Renal cortical epithelial cell (primary cell): ENCODE measurements at regions not wholly inside any gene's neighbourhood (a gene's known extent, or its start where the extent isn't known, plus 50 kb on each side); places are given as distances from the start of the nearest gene placed in this dataset.
"Not testable (repeated sequence)": the region's sequence is repeated elsewhere in the genome, so short reads cannot be mapped to it uniquely, and the experiment has no call there.

Experiments used
- DNase-seq: peaks from one replicate; pipeline ENCODE4 v3.0.0-alpha.2; 2011; ENCODE audit warnings: low read depth

GRCh38 chr4:22630161-22630975 is 62.4 kb upstream of the GBA3 start:
- DNase-seq = peak; percentile 14

- DNase-seq = not testable (repeated sequence)
Measured at GRCh38 chr4:22631167-22631566, 61.6 kb upstream of the GBA3 start.

- DNase-seq = no peak
Measured at GRCh38 chr4:22634541-22635181, 58.1 kb upstream of the GBA3 start.

GRCh38 chr4:22635182-22635549 is 57.6 kb upstream of the GBA3 start:
- DNase-seq = not testable (repeated sequence)

GRCh38 chr4:22635692-22636091 is 57.0 kb upstream of the GBA3 start:
- no peak for DNase-seq

- DNase-seq = no peak
Measured at GRCh38 chr4:22637306-22637705, 55.4 kb upstream of the GBA3 start.
